Natural killer cell (primary cell): ENCODE measurements at regions not wholly inside any gene's neighbourhood (a gene's known extent, or its start where the extent isn't known, plus 50 kb on each side); places are given as distances from the start of the nearest gene placed in this dataset.
"Not testable (repeated sequence)": the region's sequence is repeated elsewhere in the genome, so short reads cannot be mapped to it uniquely, and the experiment has no call there.

ENCODE experiments used
- ATAC-seq, 3 donors: fragments of 150-1000 bp in 2 of 3; fragments of 200-7000 bp in 1 of 3; cut with Tn5 transposase; 1 replicate in 1 of 3; 2 replicates in 2 of 3; pipeline ENCODE4 v1.10.0; 2021; ENCODE audit warnings: mild to moderate bottlenecking in 2 of 3, moderate library complexity in 2 of 3
- DNase-seq, 2 donors: peaks; one replicate each; pipeline versions ENCODE4 v3.0.0 to v3.0.0-alpha.2; 2013 to 2021; ENCODE audit warnings: mixed read lengths in 1 of 2
- H3K27ac ChIP-seq: one replicate; pipeline ENCODE4 v1.5.1; 2013; ENCODE audit warnings: mild to moderate bottlenecking, low read length
- H3K27me3 ChIP-seq: one replicate; pipeline ENCODE4 v1.6.1; 2013; ENCODE audit warnings: low read length; ENCODE audit not compliant: control insufficient read depth, insufficient read depth
- H3K36me3 ChIP-seq: one replicate; pipeline ENCODE4 v1.6.1; 2013; ENCODE audit warnings: low read length; ENCODE audit not compliant: control insufficient read depth, insufficient read depth
- H3K4me1 ChIP-seq: one replicate; pipeline ENCODE4 v1.6.1; 2013; ENCODE audit warnings: low read length; ENCODE audit not compliant: control insufficient read depth, insufficient read depth
- H3K4me3 ChIP-seq: one replicate; pipeline ENCODE4 v1.5.1; 2013; ENCODE audit warnings: low read length
- H3K9me3 ChIP-seq: one replicate; pipeline ENCODE4 v1.6.1; 2013; ENCODE audit warnings: low read length; ENCODE audit not compliant: control insufficient read depth, insufficient read depth
- H3K27ac Mint-ChIP-seq, 2 donors: one replicate each; pipeline ENCODE4 v1.8.0; 2022; ENCODE audit warnings: mild to moderate bottlenecking in 2 of 2, mixed read lengths in 2 of 2, moderate library complexity in 1 of 2
- H3K27me3 Mint-ChIP-seq, 2 donors: one replicate each; pipeline ENCODE4 v1.8.0; 2022; ENCODE audit warnings: low read depth in 2 of 2, mixed read lengths in 2 of 2
- H3K36me3 Mint-ChIP-seq: one replicate; pipeline ENCODE4 v1.8.0; 2022; ENCODE audit warnings: mixed read lengths
- H3K4me1 Mint-ChIP-seq, 2 donors: one replicate each; pipeline ENCODE4 v1.8.0; 2022; ENCODE audit warnings: mixed read lengths in 2 of 2
- H3K4me3 Mint-ChIP-seq: one replicate; pipeline ENCODE4 v1.8.0; 2022; ENCODE audit warnings: mild to moderate bottlenecking, moderate library complexity, mixed read lengths
- H3K9me3 Mint-ChIP-seq, 2 donors: one replicate each; pipeline ENCODE4 v1.8.0; 2022; ENCODE audit warnings: mixed read lengths in 2 of 2
- WGBS: methylation state at CpG from one replicate; pipeline ENCODE4 v1.1.7; 2013; ENCODE audit warnings: missing lambda C conversion rate; ENCODE audit not compliant: insufficient coverage; 5-methylcytosine and 5-hydroxymethylcytosine counted together
- intact Hi-C: fragments of 100-400 bp; cut with micrococcal nuclease; formaldehyde crosslinking; loops from one replicate; pipeline ENCODE4 v1.14.2; 2022
- TF ChIP-seq, protein P1 (sequence below): fragments of 200-600 bp; IDR thresholded peaks from one replicate; pipeline ENCODE4 v1.8.0; 2022; ENCODE audit warnings: antibody characterized with exemption

- intact Hi-C loops, result no loop called here
- no peaks in the 10 kb centered on the region for H3K9me3 Mint-ChIP-seq
- H3K9me3 ChIP-seq, result no peaks in the 10 kb centered on the region
- H3K36me3 ChIP-seq, result no peaks in the 10 kb centered on the region
- peaks cover 5 to 9% of the 10 kb centered on the region in 2 donors for H3K27me3 Mint-ChIP-seq
- no peaks in the 10 kb centered on the region for H3K27me3 ChIP-seq
- no peak overlapping the region for H3K4me3 Mint-ChIP-seq
- no peak overlapping the region for H3K4me3 ChIP-seq
- DNase-seq (no peak), ATAC-seq (no peak)
- H3K36me3 Mint-ChIP-seq, result no peaks in the 10 kb centered on the region
- H3K27ac Mint-ChIP-seq, result no peak overlapping the region
- WGBS, result 82% methylated on average over 6 of the region's 7 CpGs
- no peaks in the 10 kb centered on the region for H3K4me1 ChIP-seq
- H3K4me1 Mint-ChIP-seq, result no peaks in the 10 kb centered on the region
- TF ChIP-seq, protein P1, sequence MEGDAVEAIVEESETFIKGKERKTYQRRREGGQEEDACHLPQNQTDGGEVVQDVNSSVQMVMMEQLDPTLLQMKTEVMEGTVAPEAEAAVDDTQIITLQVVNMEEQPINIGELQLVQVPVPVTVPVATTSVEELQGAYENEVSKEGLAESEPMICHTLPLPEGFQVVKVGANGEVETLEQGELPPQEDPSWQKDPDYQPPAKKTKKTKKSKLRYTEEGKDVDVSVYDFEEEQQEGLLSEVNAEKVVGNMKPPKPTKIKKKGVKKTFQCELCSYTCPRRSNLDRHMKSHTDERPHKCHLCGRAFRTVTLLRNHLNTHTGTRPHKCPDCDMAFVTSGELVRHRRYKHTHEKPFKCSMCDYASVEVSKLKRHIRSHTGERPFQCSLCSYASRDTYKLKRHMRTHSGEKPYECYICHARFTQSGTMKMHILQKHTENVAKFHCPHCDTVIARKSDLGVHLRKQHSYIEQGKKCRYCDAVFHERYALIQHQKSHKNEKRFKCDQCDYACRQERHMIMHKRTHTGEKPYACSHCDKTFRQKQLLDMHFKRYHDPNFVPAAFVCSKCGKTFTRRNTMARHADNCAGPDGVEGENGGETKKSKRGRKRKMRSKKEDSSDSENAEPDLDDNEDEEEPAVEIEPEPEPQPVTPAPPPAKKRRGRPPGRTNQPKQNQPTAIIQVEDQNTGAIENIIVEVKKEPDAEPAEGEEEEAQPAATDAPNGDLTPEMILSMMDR, result no peak
- H3K27ac ChIP-seq, result no peak overlapping the region
Observed at GRCh38 chr11:134840945-134841344, 428.9 kb upstream of the B3GAT1 start.

DNA sequence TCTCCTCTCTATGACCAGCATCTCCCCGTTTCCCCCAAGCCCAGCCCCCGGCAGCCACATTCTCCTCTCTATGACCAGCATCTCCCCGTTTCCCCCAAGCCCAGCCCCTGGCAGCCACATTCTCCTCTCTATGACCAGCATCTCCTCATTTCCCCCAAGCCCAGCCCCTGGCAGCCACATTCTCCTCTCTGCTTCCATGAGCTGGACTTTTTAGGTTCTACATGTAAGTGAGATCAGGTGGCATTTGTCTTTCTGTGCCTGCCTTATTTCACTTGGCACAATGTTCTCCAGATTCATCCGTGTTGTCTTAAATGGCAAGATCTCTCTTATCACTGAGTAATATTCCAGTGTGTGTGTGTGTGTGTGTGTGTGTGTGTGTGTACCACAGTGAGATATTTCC is 428.1 kb upstream of the B3GAT1 start:
- WGBS, result 64% methylated on average over 2 of the region's 4 CpGs
- H3K4me1 ChIP-seq, H3K27ac ChIP-seq, intact Hi-C loops, H3K4me3 ChIP-seq, H3K36me3 ChIP-seq, ATAC-seq, H3K9me3 Mint-ChIP-seq, H3K4me1 Mint-ChIP-seq, H3K27me3 Mint-ChIP-seq, H3K9me3 ChIP-seq, H3K27ac Mint-ChIP-seq, DNase-seq, H3K27me3 ChIP-seq, H3K4me3 Mint-ChIP-seq, H3K36me3 Mint-ChIP-seq: not testable (repeated sequence)

- intact Hi-C loops, result no loop called here
- peaks cover 6 to 18% of the 10 kb centered on the region in 2 donors for H3K27me3 Mint-ChIP-seq
- H3K27me3 ChIP-seq, result no peaks in the 10 kb centered on the region
- no peaks in the 10 kb centered on the region for H3K36me3 ChIP-seq
- H3K9me3 Mint-ChIP-seq, result no peaks in the 10 kb centered on the region
- no peak for ATAC-seq
- no peak overlapping the region for H3K4me3 Mint-ChIP-seq
- no peak overlapping the region for H3K4me3 ChIP-seq
- no peak for DNase-seq
- H3K4me1 ChIP-seq, result no peaks in the 10 kb centered on the region
- TF ChIP-seq, protein P1, result no peak
- 82% methylated on average over 8 of the region's 10 CpGs for WGBS
- H3K36me3 Mint-ChIP-seq, result no peaks in the 10 kb centered on the region
- H3K27ac Mint-ChIP-seq, result no peak overlapping the region
- no peak overlapping the region for H3K27ac ChIP-seq
- no peaks in the 10 kb centered on the region for H3K9me3 ChIP-seq
- H3K4me1 Mint-ChIP-seq, result no peaks in the 10 kb centered on the region
Observed at GRCh38 chr11:134838708-134839107, 426.7 kb upstream of the B3GAT1 start.

DNA sequence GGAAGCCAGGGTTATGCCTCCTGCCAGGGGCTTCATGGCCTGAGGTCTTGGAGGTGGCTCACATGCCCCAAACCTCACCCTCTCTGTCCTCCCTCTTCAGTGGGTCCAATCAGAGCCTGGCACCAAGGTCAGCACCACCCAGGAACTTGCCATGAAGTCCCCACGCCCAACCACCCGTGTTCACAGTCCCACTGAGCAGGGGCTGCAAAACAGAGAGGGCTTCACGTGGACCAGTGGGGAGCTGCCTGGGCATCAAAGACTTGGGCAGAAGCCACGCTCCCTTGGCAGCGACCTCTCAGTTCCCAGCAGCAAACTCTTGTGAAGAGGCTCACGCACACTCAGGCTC is 425.8 kb upstream of the B3GAT1 start:
- DNase-seq, result no peak

More for the DNA sequence above, 425.8 kb upstream of the B3GAT1 start:
- Histone ChIP-seq H3K4me1 (no peaks in the 10 kb centered on the region), H3K9me3 (no peaks in the 10 kb centered on the region), H3K4me3 (no peak overlapping the region), H3K36me3 (no peaks in the 10 kb centered on the region), H3K27me3 (no peaks in the 10 kb centered on the region), H3K27ac (no peak overlapping the region)
- Mint-ChIP-seq H3K27ac (no peak overlapping the region), H3K9me3 (no peaks in the 10 kb centered on the region), H3K27me3 (peaks cover 6 to 26% of the 10 kb centered on the region in 2 donors), H3K4me1 (no peaks in the 10 kb centered on the region), H3K4me3 (no peak overlapping the region), H3K36me3 (no peaks in the 10 kb centered on the region)
- WGBS, result 88% methylated on average over 6 of the region's 6 CpGs
- TF ChIP-seq, protein P1, result no peak
- no peak for ATAC-seq
- intact Hi-C loops, result no loop called here
